CD4-positive, alpha-beta T cell (primary cell): ENCODE measurements at regions not wholly inside any gene's neighbourhood (a gene's known extent, or its start where the extent isn't known, plus 50 kb on each side); places are given as distances from the start of the nearest gene placed in this dataset.

ENCODE experiments used
- ATAC-seq: fragments of 200-7000 bp; cut with Tn5 transposase; one replicate; pipeline ENCODE4 v1.10.0; 2022; ENCODE audit warnings: mild to moderate bottlenecking; ENCODE audit not compliant: poor library complexity
- CTCF ChIA-PET: fragments of 350-600 bp; sonication (Branson Sonifier 250); formaldehyde crosslinking; loops from one replicate; lab custom pipeline; 2021; ENCODE audit warnings: antibody characterized with exemption, inconsistent platforms; lab: Charles Lee
- POLR2A ChIA-PET: fragments of 350-600 bp; sonication (Branson Sonifier 250); formaldehyde crosslinking; loops from one replicate; lab custom pipeline; 2021; ENCODE audit warnings: antibody characterized with exemption, inconsistent platforms; lab: Charles Lee
- DNase-seq, 14 experiments: peaks; one replicate each; pipeline ENCODE4 v3.0.0-alpha.2; 2013 to 2020; ENCODE audit warnings: mixed read lengths in 2 of 14
- H3K27ac ChIP-seq, 2 donors: one replicate each; pipeline versions ENCODE4 v1.5.1 to v1.7.0; 2013; ENCODE audit warnings: low read length in 2 of 2, low read depth in 1 of 2, mild to moderate bottlenecking in 1 of 2
- H3K27me3 ChIP-seq, 2 experiments: 1 replicate in 1 of 2; 2 replicates in 1 of 2; pipeline versions ENCODE4 v1.6.1 to v1.7.0; 2013; ENCODE audit warnings: low read length in 2 of 2, control low read depth in 1 of 2, mild to moderate bottlenecking in 1 of 2, moderate library complexity in 1 of 2; ENCODE audit not compliant: insufficient read depth in 2 of 2, control insufficient read depth in 1 of 2
- H3K36me3 ChIP-seq: one replicate; pipeline ENCODE4 v1.6.1; 2013; ENCODE audit warnings: low read length, control low read depth; ENCODE audit not compliant: insufficient read depth
- H3K4me1 ChIP-seq: one replicate; pipeline ENCODE4 v1.6.1; 2013; ENCODE audit warnings: low read length, control low read depth; ENCODE audit not compliant: insufficient read depth
- H3K4me3 ChIP-seq: one replicate; pipeline ENCODE4 v1.5.1; 2013; ENCODE audit warnings: mild to moderate bottlenecking, low read length, moderate library complexity
- H3K9me3 ChIP-seq, 2 experiments: 1 replicate in 1 of 2; 2 replicates in 1 of 2; pipeline versions ENCODE4 v1.6.1 to v1.7.0; 2013; ENCODE audit warnings: low read length in 2 of 2, mild to moderate bottlenecking in 2 of 2, control low read depth in 1 of 2, moderate library complexity in 1 of 2; ENCODE audit not compliant: control insufficient read depth in 1 of 2, insufficient read depth in 1 of 2
- H3K27ac Mint-ChIP-seq: one replicate; pipeline ENCODE4 v1.8.0; 2020; ENCODE audit warnings: mixed read lengths
- H3K27me3 Mint-ChIP-seq: one replicate; pipeline ENCODE4 v1.8.0; 2021; ENCODE audit warnings: mixed read lengths
- H3K36me3 Mint-ChIP-seq: one replicate; pipeline ENCODE4 v1.8.0; 2021; ENCODE audit warnings: low read depth, mixed read lengths
- H3K4me1 Mint-ChIP-seq: one replicate; pipeline ENCODE4 v1.8.0; 2021; ENCODE audit warnings: low read depth, mixed read lengths
- H3K4me3 Mint-ChIP-seq: one replicate; pipeline ENCODE4 v1.8.0; 2020; ENCODE audit warnings: mild to moderate bottlenecking, mixed read lengths
- H3K9me3 Mint-ChIP-seq: one replicate; pipeline ENCODE4 v1.8.0; 2020; ENCODE audit warnings: mixed read lengths
- CTCF ChIP-seq: fragments of 200-600 bp; IDR thresholded peaks from one replicate; pipeline ENCODE4 v1.8.0; 2022; ENCODE audit warnings: antibody characterized with exemption, mild to moderate bottlenecking
- intact Hi-C, 2 experiments: fragments of 100-400 bp; cut with DNase I in 1 of 2; cut with micrococcal nuclease in 1 of 2; formaldehyde crosslinking; loops; one replicate each; pipeline versions ENCODE4 v1.15.1 to v1.9.0; 2023 to 2025; cut with DNase I, micrococcal nuclease

GRCh38 chr7:119988401-119988800 is 284.6 kb upstream of the KCND2 start:
- Histone ChIP-seq H3K36me3 (no peaks in the 10 kb centered on the region), H3K4me1 (no peaks in the 10 kb centered on the region), H3K4me3 (no peak overlapping the region), H3K9me3 (peaks cover 0 to 4% of the 10 kb centered on the region in 2 experiments), H3K27ac (no peak overlapping the region), H3K27me3 (no peaks in the 10 kb centered on the region)
- H3K4me1 Mint-ChIP-seq, result no peaks in the 10 kb centered on the region
- ATAC-seq, result no peak
- intact Hi-C loops, result no loop called here
- no peak for DNase-seq
- CTCF ChIA-PET, result no interaction called here
- POLR2A ChIA-PET, result no interaction called here
- no peak overlapping the region for H3K27ac Mint-ChIP-seq
- H3K27me3 Mint-ChIP-seq, result no peaks in the 10 kb centered on the region
- TF ChIP-seq CTCF, result no peak
- H3K9me3 Mint-ChIP-seq, result peaks cover 7% of the 10 kb centered on the region
- no peak overlapping the region for H3K4me3 Mint-ChIP-seq
- no peaks in the 10 kb centered on the region for H3K36me3 Mint-ChIP-seq

GRCh38 chr7:119994928-119995327 is 278.0 kb upstream of the KCND2 start:
- ChIA-PET CTCF (no interaction called here), POLR2A (no interaction called here)
- Mint-ChIP-seq H3K27me3 (no peaks in the 10 kb centered on the region), H3K27ac (no peak overlapping the region), H3K4me1 (no peaks in the 10 kb centered on the region), H3K4me3 (no peak overlapping the region), H3K9me3 (peaks cover 7% of the 10 kb centered on the region), H3K36me3 (no peaks in the 10 kb centered on the region)
- Histone ChIP-seq H3K9me3 (no peaks in the 10 kb centered on the region), H3K4me1 (no peaks in the 10 kb centered on the region), H3K4me3 (no peak overlapping the region), H3K27me3 (no peaks in the 10 kb centered on the region), H3K36me3 (no peaks in the 10 kb centered on the region), H3K27ac (no peak overlapping the region)
- DNase-seq, result no peak
- no peak for TF ChIP-seq CTCF
- ATAC-seq, result no peak
- intact Hi-C loops, result no loop called here

- no peak overlapping the region for H3K27ac Mint-ChIP-seq
- H3K4me3 Mint-ChIP-seq, result no peak overlapping the region
- DNase-seq (no peak), ATAC-seq (no peak)
- Histone ChIP-seq H3K4me1 (no peaks in the 10 kb centered on the region), H3K4me3 (no peak overlapping the region), H3K27ac (no peak overlapping the region), H3K27me3 (no peaks in the 10 kb centered on the region), H3K9me3 (no peaks in the 10 kb centered on the region), H3K36me3 (no peaks in the 10 kb centered on the region)
- no peaks in the 10 kb centered on the region for H3K36me3 Mint-ChIP-seq
- H3K9me3 Mint-ChIP-seq, result peaks cover 13% of the 10 kb centered on the region
- ChIA-PET POLR2A (no interaction called here), CTCF (no interaction called here)
- intact Hi-C loops, result no loop called here
- H3K27me3 Mint-ChIP-seq, result no peaks in the 10 kb centered on the region
- H3K4me1 Mint-ChIP-seq, result no peaks in the 10 kb centered on the region
- no peak for TF ChIP-seq CTCF
These were observed 276.3 kb upstream of the KCND2 start for GRCh38 chr7:119996634-119997033.
